H9 (cell line): ENCODE measurements at regions not wholly inside any gene's neighbourhood (a gene's known extent, or its start where the extent isn't known, plus 50 kb on each side); places are given as distances from the start of the nearest gene placed in this dataset.

Experiments
- DNase-seq: peaks from one replicate; pipeline ENCODE4 v3.0.0-alpha.2; 2017
- H2AFZ ChIP-seq: one replicate; pipeline ENCODE4 v1.6.1; 2013; ENCODE audit warnings: mild to moderate bottlenecking, low read length, control low read depth, moderate library complexity
- H2AK5ac ChIP-seq: 2 replicates; pipeline ENCODE4 v1.6.1; 2013; ENCODE audit warnings: low read length, control low read depth, mixed read lengths; ENCODE audit not compliant: insufficient read length
- H2BK120ac ChIP-seq: one replicate; pipeline ENCODE4 v1.6.1; 2013; ENCODE audit warnings: low read depth, mild to moderate bottlenecking, low read length, control low read depth, inconsistent platforms; ENCODE audit not compliant: poor library complexity, severe bottlenecking
- H2BK12ac ChIP-seq: 2 replicates; pipeline ENCODE4 v1.6.1; 2013; ENCODE audit warnings: low read length, control low read depth, mixed read lengths, low read depth; ENCODE audit not compliant: insufficient read length
- H2BK15ac ChIP-seq: 2 replicates; pipeline ENCODE4 v1.6.1; 2013; ENCODE audit warnings: low read depth, low read length, control low read depth
- H2BK20ac ChIP-seq: one replicate; pipeline ENCODE4 v1.6.1; 2013; ENCODE audit warnings: low read depth, mild to moderate bottlenecking, low read length, control low read depth, inconsistent platforms; ENCODE audit not compliant: poor library complexity, severe bottlenecking
- H2BK5ac ChIP-seq: 2 replicates; pipeline ENCODE4 v1.6.1; 2013; ENCODE audit warnings: low read length, control low read depth, mixed read lengths; ENCODE audit not compliant: insufficient read length
- H3K14ac ChIP-seq: 2 replicates; pipeline ENCODE4 v1.6.1; 2013; ENCODE audit warnings: low read length, control low read depth; ENCODE audit not compliant: insufficient read depth
- H3K18ac ChIP-seq: 2 replicates; pipeline ENCODE4 v1.6.1; 2013; ENCODE audit warnings: low read depth, mild to moderate bottlenecking, mixed read lengths, low read length, control low read depth; ENCODE audit not compliant: insufficient read length
- H3K23ac ChIP-seq: 2 replicates; pipeline ENCODE4 v1.6.1; 2013; ENCODE audit warnings: low read length, control low read depth, mixed read lengths, low read depth; ENCODE audit not compliant: insufficient read length
- H3K23me2 ChIP-seq: 2 replicates; pipeline ENCODE4 v1.6.1; 2013; ENCODE audit warnings: low read depth, mild to moderate bottlenecking, mixed read lengths, low read length, control low read depth; ENCODE audit not compliant: insufficient read length, poor library complexity, severe bottlenecking
- H3K27ac ChIP-seq: 2 replicates; pipeline ENCODE4 v1.5.1; 2013; ENCODE audit warnings: low read length, control low read depth, mixed read lengths, low read depth; ENCODE audit not compliant: insufficient read length
- H3K27me3 ChIP-seq: 2 replicates; pipeline ENCODE4 v1.6.1; 2013; ENCODE audit warnings: low read length, control low read depth, inconsistent platforms; ENCODE audit not compliant: insufficient read depth
- H3K4ac ChIP-seq: 2 replicates; pipeline ENCODE4 v1.6.1; 2013; ENCODE audit warnings: low read depth, mild to moderate bottlenecking, control low read depth, inconsistent platforms, low read length, moderate library complexity
- H3K4me1 ChIP-seq: 2 replicates; pipeline ENCODE4 v1.6.1; 2013; ENCODE audit warnings: low read length, control low read depth, inconsistent platforms; ENCODE audit not compliant: insufficient read depth
- H3K4me2 ChIP-seq: 2 replicates; pipeline ENCODE4 v1.6.1; 2013; ENCODE audit warnings: low read length, control low read depth, mixed read lengths; ENCODE audit not compliant: insufficient read length, insufficient read depth
- H3K56ac ChIP-seq: 2 replicates; pipeline ENCODE4 v1.6.1; 2013; ENCODE audit warnings: low read depth, mild to moderate bottlenecking, mixed read lengths, low read length, control low read depth; ENCODE audit not compliant: insufficient read length
- H3K79me1 ChIP-seq: 2 replicates; pipeline ENCODE4 v1.6.1; 2013; ENCODE audit warnings: low read depth, mild to moderate bottlenecking, moderate library complexity, low read length, control low read depth, inconsistent platforms; ENCODE audit not compliant: insufficient read depth, poor library complexity, severe bottlenecking
- H3K79me2 ChIP-seq: 2 replicates; pipeline ENCODE4 v1.6.1; 2013; ENCODE audit warnings: low read length, control low read depth, inconsistent platforms; ENCODE audit not compliant: insufficient read depth
- H3K9ac ChIP-seq: 2 replicates; pipeline ENCODE4 v1.6.1; 2013; ENCODE audit warnings: low read length, control low read depth, mixed read lengths; ENCODE audit not compliant: insufficient read length; ENCODE audit errors: extremely low read depth
- H3K9me3 ChIP-seq: one replicate; pipeline ENCODE4 v1.6.1; 2013; ENCODE audit warnings: low read depth, low read length, inconsistent platforms; ENCODE audit not compliant: control insufficient read depth
- H3T11ph ChIP-seq: one replicate; pipeline ENCODE4 v1.6.1; 2013; ENCODE audit warnings: mild to moderate bottlenecking, low read length, control low read depth, inconsistent platforms
- H4K20me1 ChIP-seq: one replicate; pipeline ENCODE4 v1.6.1; 2013; ENCODE audit not compliant: control insufficient read depth, insufficient read length, insufficient read depth
- H4K5ac ChIP-seq: 2 replicates; pipeline ENCODE4 v1.6.1; 2013; ENCODE audit warnings: low read depth, mild to moderate bottlenecking, mixed read lengths, low read length, control low read depth; ENCODE audit not compliant: insufficient read length
- H4K8ac ChIP-seq: replicated peaks from 2 replicates; pipeline ENCODE4 v1.6.1; 2013; ENCODE audit warnings: low read length, control low read depth, mixed read lengths, low read depth; ENCODE audit not compliant: insufficient read length
- H4K91ac ChIP-seq: 2 replicates; pipeline ENCODE4 v1.6.1; 2013; ENCODE audit warnings: low read depth, mild to moderate bottlenecking, moderate library complexity, mixed read lengths, low read length, control low read depth; ENCODE audit not compliant: insufficient read length
- H3K27ac Mint-ChIP-seq, 3 experiments: 2 replicates in 2 of 3; 3 replicates in 1 of 3; pipeline ENCODE4 v1.8.0; 2020 to 2021; ENCODE audit warnings: mixed read lengths in 3 of 3, mild to moderate bottlenecking in 1 of 3, moderate library complexity in 1 of 3
- H3K27me3 Mint-ChIP-seq: 2 replicates; pipeline ENCODE4 v1.8.0; 2021; ENCODE audit warnings: low read depth, mild to moderate bottlenecking, moderate library complexity, mixed read lengths
- H3K36me3 Mint-ChIP-seq, 3 experiments: 2 replicates in 2 of 3; 3 replicates in 1 of 3; pipeline ENCODE4 v1.8.0; 2020 to 2021; ENCODE audit warnings: low read depth in 3 of 3, mixed read lengths in 3 of 3; ENCODE audit not compliant: insufficient read depth in 1 of 3
- H3K4me1 Mint-ChIP-seq, 2 experiments: 2 replicates each; pipeline ENCODE4 v1.8.0; 2020; ENCODE audit warnings: mixed read lengths in 2 of 2
- H3K4me3 Mint-ChIP-seq, 2 experiments: 2 replicates in 1 of 2; 3 replicates in 1 of 2; pipeline ENCODE4 v1.8.0; 2020 to 2021; ENCODE audit warnings: mild to moderate bottlenecking in 2 of 2, mixed read lengths in 2 of 2, moderate library complexity in 1 of 2
- H3K9me3 Mint-ChIP-seq, 2 experiments: 2 replicates in 1 of 2; 3 replicates in 1 of 2; pipeline ENCODE4 v1.8.0; 2020; ENCODE audit warnings: mild to moderate bottlenecking in 2 of 2, mixed read lengths in 2 of 2, moderate library complexity in 1 of 2
- WGBS: extraction: QIAGEN DNeasy Blood & Tissue Kit; methylation state at CpG from one replicate; pipeline ENCODE4 v1.1.7; 2013; ENCODE audit warnings: missing lambda C conversion rate, low lambda C conversion rate, mixed read lengths; ENCODE audit not compliant: insufficient read length; ENCODE audit errors: extremely low coverage; 5-methylcytosine and 5-hydroxymethylcytosine counted together
- TF ChIP-seq, protein P1 (sequence below): fragments of 200-600 bp; sonication (generic); conservative IDR thresholded peaks from 3 replicates; pipeline ENCODE4 v1.8.0; 2021; ENCODE audit warnings: antibody characterized with exemption, mild to moderate bottlenecking

DNA sequence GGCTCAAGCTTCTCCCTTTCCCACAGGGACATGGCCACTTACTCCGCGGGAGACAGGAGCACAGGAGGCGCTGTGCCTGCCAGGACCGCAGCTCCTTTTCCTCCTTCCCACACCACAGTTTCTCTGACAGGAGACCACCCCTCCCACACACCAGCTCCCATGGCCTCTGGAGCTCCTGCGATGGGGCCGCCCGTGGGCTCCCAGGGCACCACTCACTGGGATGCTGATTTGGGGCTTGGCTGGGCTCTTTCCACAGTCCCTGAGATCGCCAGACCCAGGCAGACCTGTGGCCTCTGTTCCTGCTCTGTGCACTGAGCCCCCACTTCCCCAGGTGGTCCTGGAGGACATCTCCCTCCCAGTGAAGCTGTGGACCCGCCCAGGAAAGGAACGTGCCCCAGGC, 226.9 kb upstream of the SHH start:
- H3K9me3 ChIP-seq, result no peaks in the 10 kb centered on the region
- H3K4me1 ChIP-seq, result no peaks in the 10 kb centered on the region
- no peak overlapping the region for H3K14ac ChIP-seq
- TF ChIP-seq, protein P1, sequence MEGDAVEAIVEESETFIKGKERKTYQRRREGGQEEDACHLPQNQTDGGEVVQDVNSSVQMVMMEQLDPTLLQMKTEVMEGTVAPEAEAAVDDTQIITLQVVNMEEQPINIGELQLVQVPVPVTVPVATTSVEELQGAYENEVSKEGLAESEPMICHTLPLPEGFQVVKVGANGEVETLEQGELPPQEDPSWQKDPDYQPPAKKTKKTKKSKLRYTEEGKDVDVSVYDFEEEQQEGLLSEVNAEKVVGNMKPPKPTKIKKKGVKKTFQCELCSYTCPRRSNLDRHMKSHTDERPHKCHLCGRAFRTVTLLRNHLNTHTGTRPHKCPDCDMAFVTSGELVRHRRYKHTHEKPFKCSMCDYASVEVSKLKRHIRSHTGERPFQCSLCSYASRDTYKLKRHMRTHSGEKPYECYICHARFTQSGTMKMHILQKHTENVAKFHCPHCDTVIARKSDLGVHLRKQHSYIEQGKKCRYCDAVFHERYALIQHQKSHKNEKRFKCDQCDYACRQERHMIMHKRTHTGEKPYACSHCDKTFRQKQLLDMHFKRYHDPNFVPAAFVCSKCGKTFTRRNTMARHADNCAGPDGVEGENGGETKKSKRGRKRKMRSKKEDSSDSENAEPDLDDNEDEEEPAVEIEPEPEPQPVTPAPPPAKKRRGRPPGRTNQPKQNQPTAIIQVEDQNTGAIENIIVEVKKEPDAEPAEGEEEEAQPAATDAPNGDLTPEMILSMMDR, result no peak
- peaks cover 3% of the 10 kb centered on the region for H3K27me3 Mint-ChIP-seq
- no peak overlapping the region for H3K18ac ChIP-seq
- H4K5ac ChIP-seq, result no peak overlapping the region
- no peak overlapping the region for H4K91ac ChIP-seq
- H2AK5ac ChIP-seq, result no peak overlapping the region
- H4K8ac ChIP-seq, result no peak overlapping the region
- no peak overlapping the region for H2AFZ ChIP-seq
- H3K9me3 Mint-ChIP-seq, result no peaks in the 10 kb centered on the region; a peak in 1 of 5 replicates
- no peak overlapping the region for H2BK20ac ChIP-seq
- H3K27ac ChIP-seq, result no peak overlapping the region
- no peak overlapping the region for H2BK15ac ChIP-seq
- H3K56ac ChIP-seq, result no peak overlapping the region
- no peaks in the 10 kb centered on the region for H3K79me2 ChIP-seq
- no peak overlapping the region for H3K4ac ChIP-seq
- no peak overlapping the region for H3K9ac ChIP-seq
- H3T11ph ChIP-seq, result no peak overlapping the region
- H3K4me3 Mint-ChIP-seq, result no peak overlapping the region
- no peak overlapping the region for H2BK12ac ChIP-seq
- H4K20me1 ChIP-seq, result no peaks in the 10 kb centered on the region
- H3K36me3 Mint-ChIP-seq, result no peaks in the 10 kb centered on the region
- H2BK120ac ChIP-seq, result no peak overlapping the region
- H3K23me2 ChIP-seq, result no peaks in the 10 kb centered on the region
- no CpG with 5 or more reads among the region's 10 CpGs for WGBS
- DNase-seq, result no peak
- H2BK5ac ChIP-seq, result no peak overlapping the region
- H3K4me1 Mint-ChIP-seq, result peaks cover 0 to 10% of the 10 kb centered on the region in 2 experiments; a peak in 2 of 4 replicates
- H3K23ac ChIP-seq, result no peak overlapping the region
- no peaks in the 10 kb centered on the region for H3K79me1 ChIP-seq
- H3K27me3 ChIP-seq, result no peaks in the 10 kb centered on the region
- no peak overlapping the region for H3K4me2 ChIP-seq
- H3K27ac Mint-ChIP-seq, result no peak overlapping the region
